GOT3 (cell line): ENCODE measurements at regions not wholly inside any gene's neighbourhood (a gene's known extent, or its start where the extent isn't known, plus 50 kb on each side); places are given as distances from the start of the nearest gene placed in this dataset.
"Not testable (repeated sequence)": the region's sequence is repeated elsewhere in the genome, so short reads cannot be mapped to it uniquely, and the experiment has no call there.

Source experiments
- DNase-seq: peaks from one replicate; lab custom pipeline; 2025; ENCODE audit warnings: mixed read lengths; lab: John Stamatoyannopoulos, UW

DNA sequence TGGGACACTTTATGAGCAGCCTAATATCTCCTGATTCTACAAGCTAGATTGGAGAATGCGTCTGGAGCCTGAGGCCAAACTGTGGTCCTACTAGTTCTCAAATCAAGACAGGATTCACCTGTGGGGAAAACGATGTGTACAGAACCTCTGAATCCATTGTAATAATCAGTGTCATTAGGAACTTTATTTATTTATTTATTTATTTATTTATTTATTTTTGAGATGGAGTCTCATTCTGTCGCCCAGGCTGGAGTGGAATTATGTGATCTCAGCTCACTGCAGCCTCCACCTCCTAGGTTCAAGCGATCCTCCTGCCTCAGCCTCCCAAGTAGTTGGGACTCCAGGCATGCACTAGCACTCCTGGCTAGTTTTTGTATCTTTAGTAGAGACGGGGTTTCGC lies 52.6 kb upstream of the KIF26B start:
- not testable (repeated sequence) for DNase-seq

DNA sequence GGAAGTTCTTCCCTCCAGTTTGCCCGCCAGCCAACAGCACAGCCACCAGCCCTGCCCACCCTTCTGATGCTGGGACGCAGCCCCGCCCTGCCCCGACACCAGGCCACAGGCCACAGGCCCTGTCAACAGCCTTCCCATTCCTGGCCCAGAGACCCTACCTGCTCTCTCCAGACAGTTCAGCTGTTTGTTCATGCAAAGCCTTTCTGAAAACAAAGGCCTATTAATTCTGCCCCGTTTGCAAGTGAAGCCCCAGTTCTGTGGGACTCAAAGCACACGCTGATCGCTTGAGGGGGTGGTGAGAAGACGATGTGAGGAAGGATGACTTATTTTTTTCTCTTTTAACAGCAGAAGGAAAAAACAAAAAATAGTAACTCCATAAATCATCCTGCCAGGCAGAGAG lies 55.4 kb upstream of the KIF26B start:
- DNase-seq: no peak

DNA sequence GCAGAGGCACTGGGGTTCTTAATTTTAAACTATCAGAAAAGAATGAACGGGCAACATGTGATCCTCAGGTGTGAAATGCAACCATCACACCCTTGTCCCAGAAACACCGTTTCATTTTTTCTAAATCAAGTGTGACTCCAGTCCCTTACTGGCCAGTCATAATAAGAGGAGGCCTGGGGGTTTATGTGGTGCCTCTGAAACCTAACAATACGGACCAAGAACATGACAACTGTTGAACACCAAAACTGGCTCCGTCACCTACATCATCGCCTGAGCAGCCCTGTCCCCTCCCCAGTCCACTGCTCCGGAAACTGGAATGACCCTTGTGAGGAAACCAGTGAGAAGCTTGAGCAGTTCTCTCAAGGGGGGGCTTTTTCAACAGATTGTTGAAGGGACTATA lies 55.9 kb upstream of the KIF26B start:
- no peak for DNase-seq

DNA sequence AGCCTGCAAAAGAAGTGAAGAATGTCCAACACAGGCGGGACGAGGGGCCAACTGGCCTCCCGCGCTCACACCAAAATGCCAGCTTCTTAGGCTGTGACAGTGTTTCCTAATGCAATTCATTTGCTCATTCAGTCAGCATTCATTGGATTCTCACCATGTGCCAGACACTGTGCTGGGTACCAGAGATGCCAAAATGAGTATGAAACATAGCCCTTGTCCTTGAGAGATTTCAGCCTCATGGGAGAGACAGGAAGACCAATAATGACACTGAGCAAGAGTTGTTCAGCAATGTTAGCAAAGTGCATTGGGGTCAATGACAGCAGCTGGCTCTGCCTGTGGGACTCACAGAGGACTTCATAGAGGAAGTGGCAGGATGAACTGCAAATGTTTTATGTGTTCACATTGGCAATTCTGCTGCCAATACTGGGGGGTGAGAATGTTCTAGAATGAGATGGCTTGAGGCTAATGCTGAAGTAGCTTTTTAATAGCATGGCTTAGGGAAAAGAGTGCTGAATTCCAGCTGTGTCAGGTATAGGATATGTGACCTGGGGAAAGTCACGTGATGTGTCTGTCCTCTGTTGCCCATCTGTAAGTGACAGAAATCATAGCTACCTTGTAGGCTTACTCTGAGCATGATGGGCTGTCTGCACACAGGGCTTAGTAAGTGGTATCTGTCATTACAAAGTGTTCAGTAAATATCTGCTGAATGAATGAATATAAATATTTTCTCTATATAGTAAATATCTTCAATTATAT lies 58.3 kb upstream of the KIF26B start:
- no peak for DNase-seq

DNA sequence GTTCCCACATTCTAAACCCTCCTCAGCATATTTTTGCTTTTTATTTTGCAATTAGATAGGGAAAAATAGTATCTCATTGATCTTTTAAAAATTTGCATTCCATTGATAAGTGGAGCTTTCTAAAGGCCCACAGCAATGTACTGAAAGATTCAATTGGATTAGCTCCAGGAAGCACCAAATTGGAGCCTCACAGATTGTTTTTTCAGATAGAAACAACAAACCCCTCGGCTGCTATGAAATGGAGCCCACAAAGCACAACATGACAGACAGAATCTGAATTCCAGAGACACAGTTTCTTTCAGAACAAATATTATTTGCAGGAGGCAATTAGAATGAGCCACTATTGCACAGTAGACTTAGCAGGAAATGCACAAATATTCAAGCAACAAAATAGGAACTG lies 58.9 kb upstream of the KIF26B start:
- DNase-seq: no peak

DNA sequence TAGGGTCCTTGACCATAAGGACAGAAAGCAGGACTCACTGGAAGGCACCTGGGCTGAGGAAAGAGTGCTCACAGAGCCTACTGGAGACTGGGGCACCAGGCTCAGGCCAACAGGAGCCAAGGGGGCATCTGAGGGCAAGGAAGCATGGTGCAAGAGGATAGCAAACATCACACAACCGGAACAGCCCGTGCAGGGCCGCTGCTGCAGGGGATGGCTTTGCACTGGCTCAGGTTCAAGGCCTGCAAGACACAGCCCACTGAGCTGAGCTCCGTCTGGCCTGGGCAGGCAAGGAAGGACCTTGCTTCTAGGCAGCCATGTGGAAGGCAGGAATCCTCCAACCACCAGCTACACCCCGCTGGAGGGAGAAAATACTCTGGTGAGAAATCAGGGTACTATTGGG lies 59.8 kb upstream of the KIF26B start:
- DNase-seq: no peak

DNA sequence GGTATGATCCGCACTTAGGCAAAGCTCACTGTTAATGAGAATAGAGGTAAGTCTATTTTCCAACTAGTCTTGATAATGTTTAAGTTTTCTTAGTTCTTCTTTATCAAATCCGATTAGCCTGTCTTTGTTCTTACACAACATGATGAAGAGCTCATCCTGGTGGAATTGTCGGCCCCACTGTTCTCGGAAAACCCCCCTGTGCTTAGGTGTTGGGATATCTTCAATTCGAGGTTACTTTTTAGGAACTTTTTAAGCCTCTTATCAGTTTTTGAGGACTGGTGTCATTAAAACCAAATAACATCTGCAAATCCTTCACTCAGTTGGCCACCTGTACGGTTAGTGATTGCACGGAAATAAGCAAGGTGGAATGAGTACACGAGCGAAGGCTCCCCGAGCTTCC lies 60.7 kb upstream of the KIF26B start:
- DNase-seq: no peak

DNA sequence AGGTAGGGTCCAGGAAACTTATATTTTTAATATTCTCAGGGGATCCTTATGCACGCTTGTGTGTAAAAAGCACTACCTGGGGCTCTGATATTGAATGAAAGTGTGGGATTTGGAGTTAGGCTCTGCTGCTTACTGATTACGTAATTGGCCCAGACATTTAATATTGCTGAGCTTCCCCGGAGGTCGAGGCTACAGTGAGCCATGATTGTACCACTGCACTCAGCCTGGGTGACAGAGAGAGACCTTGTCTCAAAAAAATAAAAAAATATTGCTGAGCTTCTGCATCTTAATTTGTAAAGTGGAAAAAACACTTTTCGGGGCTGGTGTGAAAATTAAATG lies 62.2 kb upstream of the KIF26B start:
- DNase-seq: no peak

DNA sequence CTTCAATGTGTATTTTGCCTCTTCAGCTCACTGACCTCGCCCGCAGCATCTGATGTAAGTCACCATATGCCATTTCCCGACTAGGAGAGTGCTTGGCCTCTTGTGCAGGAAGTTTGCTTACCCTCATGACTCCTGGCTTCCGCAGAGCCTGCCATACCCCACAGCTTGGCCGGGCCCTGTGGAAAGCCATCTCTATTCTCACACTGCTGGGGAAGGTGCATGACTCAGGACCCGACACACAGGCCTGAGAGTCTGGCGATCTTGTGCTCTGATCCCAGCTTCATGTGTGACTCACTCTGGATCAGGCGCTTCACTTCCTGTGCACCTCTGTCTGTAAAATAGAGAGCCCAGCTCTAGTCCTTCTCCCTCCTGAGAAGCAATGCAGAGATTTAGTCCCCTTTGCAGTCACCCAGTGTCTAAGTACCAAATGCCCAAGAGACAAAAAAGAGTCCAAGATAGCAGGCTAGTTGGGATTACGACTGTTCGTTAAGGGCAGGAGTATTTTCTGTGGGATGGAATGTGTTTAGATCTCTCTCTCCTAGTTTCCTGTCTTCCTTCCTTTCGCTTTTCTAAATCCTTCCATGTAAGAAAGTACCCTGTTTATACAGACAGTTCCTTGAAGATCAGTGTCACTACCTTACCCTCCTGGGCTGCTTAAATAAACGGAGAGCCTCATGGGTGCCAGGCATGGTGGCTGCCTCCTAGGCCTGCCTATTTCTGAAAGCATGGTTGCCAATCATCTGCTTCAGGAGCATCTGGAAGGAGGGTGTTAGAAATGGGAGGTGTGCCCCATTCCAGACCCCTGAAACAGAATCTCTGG lies 62.8 kb upstream of the KIF26B start:
- DNase-seq: no peak

DNA sequence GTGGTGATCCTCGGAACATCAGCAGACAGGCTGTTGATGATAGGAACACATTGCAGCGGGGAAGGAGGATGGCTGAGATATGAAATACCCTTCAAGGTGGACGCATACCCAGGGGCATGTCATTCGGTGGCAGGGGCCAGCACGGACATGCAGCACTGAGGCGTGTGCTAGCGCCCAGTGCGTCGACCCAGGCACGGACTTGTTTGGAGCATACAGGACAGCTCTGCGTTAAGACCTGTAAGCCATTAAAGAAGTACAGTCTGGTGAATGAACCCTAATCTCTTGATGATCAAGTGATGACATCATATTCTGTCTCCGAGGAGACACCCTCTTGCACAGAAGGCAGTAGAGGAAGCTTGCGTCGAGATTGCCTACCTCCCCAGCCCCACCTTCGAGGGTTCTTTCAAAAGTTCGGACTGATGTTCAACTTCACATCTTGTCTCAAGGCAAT lies 63.6 kb upstream of the KIF26B start:
- DNase-seq: no peak

DNA sequence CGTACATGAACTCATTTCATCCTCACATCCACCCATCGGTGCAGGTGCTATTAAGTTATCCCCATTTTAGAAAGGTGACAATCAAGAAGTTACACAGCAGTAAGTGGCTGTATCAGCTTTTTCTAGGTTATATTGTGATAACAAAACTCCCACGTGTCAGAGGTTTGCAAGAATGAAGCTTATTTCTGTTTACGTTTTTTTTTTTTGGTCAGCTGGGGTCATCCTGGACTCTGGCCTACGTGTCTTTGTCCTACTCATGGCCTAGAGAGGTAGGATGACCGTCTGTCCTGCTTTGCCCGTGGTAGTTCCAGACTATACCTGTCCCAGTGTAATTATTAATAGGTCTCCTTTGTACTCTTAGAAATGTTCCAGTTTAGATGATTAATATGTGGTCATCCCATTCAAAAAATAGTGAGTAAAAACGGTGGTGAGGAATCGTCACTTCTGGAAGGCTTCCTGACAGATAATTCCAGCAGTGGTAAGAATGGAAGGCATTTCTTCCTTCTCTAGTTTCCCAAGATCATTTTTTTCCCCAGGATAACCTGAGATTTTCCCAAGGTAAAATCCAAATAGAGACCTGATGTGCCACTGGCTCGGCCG lies 64.2 kb upstream of the KIF26B start:
- DNase-seq: no peak

DNA sequence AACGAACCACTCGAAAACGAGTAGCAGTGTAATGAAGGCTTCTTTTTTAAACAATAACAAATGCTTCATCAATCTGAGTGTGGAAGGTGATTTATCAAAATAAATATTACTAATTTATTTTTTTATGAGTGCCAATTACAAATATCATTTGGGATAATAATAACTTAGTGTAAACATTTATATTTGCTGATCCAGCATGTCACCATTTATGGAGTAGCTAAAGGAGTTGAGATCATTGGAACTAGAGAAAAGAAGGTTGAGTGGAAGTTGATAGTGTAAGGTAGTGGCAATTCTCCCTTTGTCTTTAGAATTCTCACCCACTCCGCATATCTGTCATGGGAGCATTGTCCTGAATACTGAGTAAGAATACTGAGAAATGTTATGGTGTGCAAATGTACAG lies 67.1 kb upstream of the KIF26B start:
- no peak for DNase-seq

DNA sequence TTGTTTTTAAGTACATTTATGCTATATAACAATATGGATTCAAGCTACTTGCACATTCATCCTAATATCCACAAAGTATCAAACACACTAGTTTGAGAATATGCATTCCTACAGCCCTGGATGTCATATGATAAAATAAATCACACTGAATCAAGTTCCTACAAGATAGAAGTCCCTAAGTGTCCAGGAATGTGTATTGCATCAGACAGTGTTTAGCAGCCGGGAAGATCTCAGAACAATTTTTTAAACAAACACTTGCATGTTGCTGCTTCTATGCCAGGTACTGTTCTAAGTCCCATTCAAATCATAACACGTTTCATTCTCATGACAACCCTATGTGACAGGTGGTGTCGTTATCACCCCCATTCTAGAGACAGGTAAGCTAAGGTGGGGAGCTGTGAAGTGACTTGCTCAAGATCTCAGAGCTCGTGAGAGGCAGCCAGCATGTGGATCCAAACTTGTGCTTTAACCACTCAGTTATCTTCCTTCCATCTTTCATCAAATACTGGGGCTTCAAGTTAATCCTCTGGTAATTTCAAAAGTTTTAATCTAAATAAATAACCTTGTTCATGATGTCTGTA lies 68.3 kb upstream of the KIF26B start:
- DNase-seq: no peak

DNA sequence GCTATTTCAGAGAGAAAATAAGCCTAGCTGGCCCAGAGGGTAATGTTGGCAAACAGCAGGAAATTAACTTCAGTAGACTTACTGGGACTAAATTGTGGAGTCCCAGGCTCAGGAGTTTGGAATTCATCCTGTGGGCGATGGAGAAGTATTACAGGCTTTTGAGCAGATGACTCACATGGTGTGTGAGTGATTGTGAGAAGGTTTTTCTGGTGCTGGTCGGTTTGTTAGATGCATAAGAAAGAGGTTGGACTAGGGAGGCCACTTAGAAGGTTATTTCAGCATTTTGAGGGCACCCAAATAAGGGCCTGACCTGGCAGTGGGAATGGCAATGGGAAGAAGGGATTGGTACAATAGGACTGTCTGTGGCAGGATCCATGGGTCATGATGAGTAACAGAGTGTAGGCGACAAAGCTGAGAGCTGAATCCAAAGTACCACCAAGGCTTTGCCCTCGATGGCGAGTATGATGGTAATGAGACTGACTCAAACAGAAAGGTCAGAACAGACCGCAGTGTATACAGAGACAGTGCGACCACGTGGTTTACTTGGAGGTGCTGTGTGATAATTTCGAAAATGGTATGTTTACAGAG lies 69.2 kb upstream of the KIF26B start:
- peak; percentile 16 for DNase-seq

DNA sequence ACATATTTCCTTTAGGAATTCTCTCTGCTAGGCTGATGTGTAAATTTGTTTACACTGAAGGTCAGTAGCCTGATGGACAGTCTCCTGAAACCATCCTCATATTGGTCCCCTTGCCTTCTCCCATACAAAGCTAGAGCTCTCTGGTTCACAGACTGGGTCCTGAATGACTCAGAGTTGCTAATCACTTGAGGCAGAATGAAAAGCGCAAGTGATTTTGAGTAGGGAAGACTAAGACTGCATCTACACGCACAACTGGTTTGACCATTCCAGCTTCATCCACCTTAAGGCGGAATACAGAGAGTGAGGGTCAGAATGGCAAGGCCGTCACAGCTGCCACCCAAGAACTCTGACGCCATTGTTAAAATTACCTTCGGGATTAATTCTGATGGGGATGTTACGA lies 70.2 kb upstream of the KIF26B start:
- no peak for DNase-seq

DNA sequence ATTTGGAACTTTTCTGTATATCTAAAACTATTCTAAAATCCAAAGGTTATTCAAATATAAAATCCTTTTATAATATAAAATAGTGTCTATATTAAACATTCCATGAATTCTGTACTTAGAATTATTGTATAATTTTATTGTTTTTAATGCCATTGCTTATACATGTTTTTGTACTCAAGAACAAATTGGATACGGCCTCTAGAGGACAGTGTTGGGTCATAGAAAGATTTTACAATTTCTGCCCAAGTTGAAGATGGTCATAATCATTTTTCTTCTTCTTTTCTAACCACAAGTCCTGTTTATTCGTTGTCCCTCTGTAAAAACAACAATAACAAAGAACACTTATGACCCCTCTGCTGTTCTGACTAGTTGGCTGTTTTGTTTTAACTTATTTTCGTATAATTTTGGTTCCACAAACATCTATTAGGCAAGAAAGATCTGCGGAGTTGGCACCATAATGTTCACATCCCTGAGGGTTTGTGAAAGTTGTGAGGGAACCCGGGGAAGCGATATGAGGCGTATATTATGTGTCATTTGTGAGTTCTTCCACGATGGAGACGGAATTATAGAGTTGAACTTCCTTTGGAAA lies 75.7 kb upstream of the KIF26B start:
- no peak for DNase-seq

DNA sequence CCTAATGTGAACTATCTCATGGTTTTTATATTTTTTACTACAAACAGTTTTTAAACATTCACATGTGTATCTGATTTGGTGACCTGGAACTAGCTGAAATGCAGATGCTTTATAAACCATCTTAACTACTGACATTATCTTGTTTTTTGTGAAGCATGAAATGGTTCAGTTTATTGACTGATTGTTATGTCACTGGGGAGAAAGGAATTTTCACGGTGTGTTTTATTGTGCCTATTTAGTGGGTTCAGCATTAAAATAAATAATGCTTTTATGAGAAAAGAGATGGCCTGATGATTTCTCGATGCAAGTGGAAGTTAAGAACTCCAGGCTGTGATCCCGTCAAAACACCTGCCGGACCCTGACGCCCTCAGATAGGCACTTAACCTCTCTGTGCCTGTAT lies 79.9 kb upstream of the KIF26B start:
- DNase-seq: no peak

DNA sequence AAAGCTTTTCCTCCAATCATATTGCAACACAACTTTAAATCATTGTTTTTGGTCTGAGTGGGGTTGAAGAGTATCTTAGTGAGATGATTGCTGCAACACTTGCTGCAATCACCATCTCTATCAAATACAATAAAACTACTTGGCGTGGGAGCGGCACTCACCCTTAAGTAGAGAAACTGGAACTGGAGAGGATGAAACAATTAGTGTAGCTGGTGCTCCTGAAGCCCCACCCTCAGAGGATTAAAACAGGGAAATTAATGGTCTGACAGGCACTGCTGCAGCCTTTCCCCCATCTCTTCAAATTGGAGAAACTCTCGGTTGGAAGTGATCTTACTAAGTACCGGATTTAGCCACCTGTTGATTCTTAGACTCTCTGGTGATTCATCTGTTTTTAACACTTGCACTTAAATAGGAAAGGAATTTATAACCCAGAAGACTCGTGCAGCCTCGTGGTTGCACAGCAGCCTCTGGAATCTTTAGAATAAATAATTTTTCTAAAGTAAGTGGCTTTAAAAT lies 80.5 kb upstream of the KIF26B start:
- DNase-seq: no peak

DNA sequence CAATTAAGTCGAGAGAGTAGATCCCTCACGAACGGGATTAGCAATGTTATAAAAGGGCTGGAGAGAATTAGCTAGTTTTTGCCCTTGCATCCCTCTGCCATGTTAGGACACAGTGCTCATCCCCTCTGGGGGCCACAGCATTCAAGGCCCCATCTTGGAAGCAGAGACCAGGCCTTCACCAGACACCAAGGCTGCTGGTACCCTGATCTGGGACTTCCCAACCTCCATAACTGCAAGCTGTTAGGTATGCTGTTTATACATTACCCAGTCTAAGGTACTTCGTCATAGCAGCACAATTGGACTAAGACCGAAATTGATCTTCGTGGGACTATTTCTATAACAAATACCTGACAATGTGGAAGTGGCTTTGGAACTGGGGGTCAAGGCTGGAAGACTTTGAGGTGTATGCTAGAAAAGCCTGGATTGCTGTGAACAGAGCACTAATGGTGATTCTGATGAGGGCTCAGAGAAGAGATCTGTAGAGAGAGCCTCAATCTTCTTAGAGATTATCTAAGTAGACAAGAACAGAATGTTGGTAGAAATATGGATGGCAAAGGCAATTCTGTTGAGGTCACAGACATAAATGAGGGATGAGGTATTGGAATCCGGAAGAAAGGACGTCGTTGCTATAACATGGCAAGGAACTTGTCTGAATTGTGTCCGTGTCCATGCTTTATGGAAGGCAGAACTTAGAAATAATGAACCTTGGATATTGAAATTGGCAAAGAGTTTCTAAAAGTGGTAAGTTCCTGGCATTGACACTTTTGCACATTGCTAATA lies 83.8 kb upstream of the KIF26B start:
- no peak for DNase-seq

DNA sequence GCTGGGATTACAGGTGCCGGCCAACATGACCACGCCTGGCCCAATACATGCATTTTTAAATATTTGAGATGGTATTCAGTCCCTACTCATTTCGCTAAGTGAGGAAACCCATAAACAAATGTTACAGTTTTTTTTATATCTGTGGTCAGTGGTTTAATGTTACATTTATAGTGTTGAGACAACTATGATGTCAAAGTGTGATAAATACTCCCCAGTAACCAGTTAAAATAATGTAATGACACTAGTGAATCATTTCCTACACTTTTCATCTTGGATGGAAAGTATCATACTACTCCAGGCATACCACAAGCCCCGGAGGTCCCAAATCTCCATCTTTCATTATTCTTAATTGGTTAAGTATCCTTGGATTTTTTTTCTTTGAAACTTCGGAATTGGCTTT lies 87.5 kb upstream of the KIF26B start:
- DNase-seq: no peak

DNA sequence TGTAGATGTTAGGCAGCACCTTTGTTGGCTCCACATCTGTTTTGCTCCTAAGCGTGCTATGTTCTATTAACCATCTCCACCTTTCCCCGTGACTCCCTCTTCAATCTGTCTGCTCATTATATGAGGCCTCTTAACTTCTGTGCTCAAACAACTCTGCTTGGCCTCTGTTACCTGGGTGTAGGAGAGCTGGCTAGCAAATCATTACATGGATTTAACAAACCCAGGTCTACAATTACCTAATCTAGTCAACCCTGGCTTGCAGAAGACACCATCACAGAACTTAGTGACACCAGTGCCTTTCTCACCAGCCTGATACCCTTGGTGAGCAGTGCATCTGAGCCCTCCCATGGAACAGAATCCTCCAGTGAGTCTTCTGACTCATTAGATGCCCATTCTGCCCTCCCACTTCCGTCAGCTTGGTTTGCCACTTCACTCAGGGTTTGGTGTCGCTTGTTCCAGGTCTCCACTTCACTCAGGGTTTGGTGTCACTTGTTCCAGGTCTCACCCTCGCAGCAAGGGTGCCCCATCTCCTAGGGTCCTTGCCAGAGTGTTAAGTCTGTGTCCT lies 92.0 kb upstream of the KIF26B start:
- no peak for DNase-seq
